ENCODE measurements at regions not wholly inside any gene's neighbourhood (a gene's known extent, or its start where the extent isn't known, plus 50 kb on each side); places are given as distances from the start of the nearest gene placed in this dataset.

DNA sequence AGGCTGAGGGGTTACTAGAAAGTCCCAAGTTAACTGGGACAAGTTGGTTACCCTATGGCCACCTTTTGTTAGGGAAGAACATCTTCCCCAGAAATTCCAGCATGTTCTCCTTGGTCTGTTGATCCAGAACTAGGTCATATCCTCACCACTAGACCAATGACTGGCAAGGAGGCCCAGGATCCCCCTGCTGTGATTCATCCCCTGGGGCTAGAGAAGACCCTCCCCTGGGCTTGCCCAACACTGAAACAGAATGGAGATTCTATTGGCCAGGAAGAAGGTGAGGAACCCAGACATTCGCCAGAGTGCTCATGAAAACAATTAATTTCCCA lies 90.1 kb upstream of the SIM2 start:
- Histone ChIP-seq H3K36me3 (ENCODE audit: control insufficient read depth in 2 of 2, insufficient read depth in 1 of 2, low read length in 2 of 2) (no peaks in the 10 kb centered on the region), H3K4me1 (ENCODE audit: control insufficient read depth, insufficient read depth, low read length) (no peaks in the 10 kb centered on the region), H3K9me3 (ENCODE audit: control insufficient read depth, insufficient read depth, low read depth, low read length) (peaks cover 4% of the 10 kb centered on the region; the same call in 1 of the 2 replicates), H3K27ac (ENCODE audit: extremely low read depth, low read depth, low read length) (no peak overlapping the region), H3K4me3 (ENCODE audit: low read depth, low read length) (no peak overlapping the region)
- CTCF ChIA-PET = interaction anchor here (0.6 to 6.5 kb wide), 2 partner anchors 22 to 98 kb away, joined by 3 to 29 read pairs; no protein-coding TSS in a partner anchor
- TF ChIP-seq PRDM1 (tag by site-specific recombination; IDR thresholded peaks at IDR 0.05) (no peak), ZNF16 (tag by site-specific recombination; IDR thresholded peaks at IDR 0.05; ENCODE audit: low read depth) (no peak), ZBTB21 (tag by site-specific recombination; IDR thresholded peaks at IDR 0.05) (no peak), ZNF37A (tag by site-specific recombination; IDR thresholded peaks at IDR 0.05) (no peak), SP7 (tag by site-specific recombination; IDR thresholded peaks at IDR 0.05) (no peak), ZNF776 (tag by site-specific recombination; IDR thresholded peaks at IDR 0.05; ENCODE audit: borderline replicate concordance) (no peak), ZNF707 (tag by site-specific recombination; IDR thresholded peaks at IDR 0.05) (no peak), ZNF146 (tag by site-specific recombination; IDR thresholded peaks at IDR 0.05) (no peak), MZF1 (tag by site-specific recombination; IDR thresholded peaks at IDR 0.05; ENCODE audit: borderline replicate concordance) (no peak), ZNF621 (tag by site-specific recombination; IDR thresholded peaks at IDR 0.05) (no peak), ZBTB8A (tag by site-specific recombination; IDR thresholded peaks at IDR 0.05) (no peak)
- TF ChIP-seq, protein P1, sequence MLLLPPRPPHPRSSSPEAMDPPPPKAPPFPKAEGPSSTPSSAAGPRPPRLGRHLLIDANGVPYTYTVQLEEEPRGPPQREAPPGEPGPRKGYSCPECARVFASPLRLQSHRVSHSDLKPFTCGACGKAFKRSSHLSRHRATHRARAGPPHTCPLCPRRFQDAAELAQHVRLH (tag by site-specific recombination; IDR thresholded peaks at IDR 0.05) = no peak
- TF ChIP-seq, protein P2, sequence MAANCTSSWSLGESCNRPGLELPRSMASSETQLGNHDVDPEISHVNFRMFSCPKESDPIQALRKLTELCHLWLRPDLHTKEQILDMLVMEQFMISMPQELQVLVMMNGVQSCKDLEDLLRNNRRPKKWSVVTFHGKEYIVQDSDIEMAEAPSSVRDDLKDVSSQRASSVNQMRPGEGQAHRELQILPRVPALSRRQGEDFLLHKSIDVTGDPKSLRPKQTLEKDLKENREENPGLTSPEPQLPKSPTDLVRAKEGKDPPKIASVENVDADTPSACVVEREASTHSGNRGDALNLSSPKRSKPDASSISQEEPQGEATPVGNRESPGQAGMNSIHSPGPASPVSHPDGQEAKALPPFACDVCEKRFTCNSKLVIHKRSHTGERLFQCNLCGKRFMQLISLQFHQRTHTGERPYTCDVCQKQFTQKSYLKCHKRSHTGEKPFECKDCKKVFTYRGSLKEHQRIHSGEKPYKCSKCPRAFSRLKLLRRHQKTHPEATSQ (tag by site-specific recombination; IDR thresholded peaks at IDR 0.05) = no peak
- TF ChIP-seq, protein P3, sequence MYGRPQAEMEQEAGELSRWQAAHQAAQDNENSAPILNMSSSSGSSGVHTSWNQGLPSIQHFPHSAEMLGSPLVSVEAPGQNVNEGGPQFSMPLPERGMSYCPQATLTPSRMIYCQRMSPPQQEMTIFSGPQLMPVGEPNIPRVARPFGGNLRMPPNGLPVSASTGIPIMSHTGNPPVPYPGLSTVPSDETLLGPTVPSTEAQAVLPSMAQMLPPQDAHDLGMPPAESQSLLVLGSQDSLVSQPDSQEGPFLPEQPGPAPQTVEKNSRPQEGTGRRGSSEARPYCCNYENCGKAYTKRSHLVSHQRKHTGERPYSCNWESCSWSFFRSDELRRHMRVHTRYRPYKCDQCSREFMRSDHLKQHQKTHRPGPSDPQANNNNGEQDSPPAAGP (tag by site-specific recombination; IDR thresholded peaks at IDR 0.05) = no peak
- TF ChIP-seq, protein P4, sequence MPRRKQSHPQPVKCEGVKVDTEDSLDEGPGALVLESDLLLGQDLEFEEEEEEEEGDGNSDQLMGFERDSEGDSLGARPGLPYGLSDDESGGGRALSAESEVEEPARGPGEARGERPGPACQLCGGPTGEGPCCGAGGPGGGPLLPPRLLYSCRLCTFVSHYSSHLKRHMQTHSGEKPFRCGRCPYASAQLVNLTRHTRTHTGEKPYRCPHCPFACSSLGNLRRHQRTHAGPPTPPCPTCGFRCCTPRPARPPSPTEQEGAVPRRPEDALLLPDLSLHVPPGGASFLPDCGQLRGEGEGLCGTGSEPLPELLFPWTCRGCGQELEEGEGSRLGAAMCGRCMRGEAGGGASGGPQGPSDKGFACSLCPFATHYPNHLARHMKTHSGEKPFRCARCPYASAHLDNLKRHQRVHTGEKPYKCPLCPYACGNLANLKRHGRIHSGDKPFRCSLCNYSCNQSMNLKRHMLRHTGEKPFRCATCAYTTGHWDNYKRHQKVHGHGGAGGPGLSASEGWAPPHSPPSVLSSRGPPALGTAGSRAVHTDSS (tag by site-specific recombination; IDR thresholded peaks at IDR 0.05) = no peak
- POLR2A ChIA-PET = no interaction called here

DNA sequence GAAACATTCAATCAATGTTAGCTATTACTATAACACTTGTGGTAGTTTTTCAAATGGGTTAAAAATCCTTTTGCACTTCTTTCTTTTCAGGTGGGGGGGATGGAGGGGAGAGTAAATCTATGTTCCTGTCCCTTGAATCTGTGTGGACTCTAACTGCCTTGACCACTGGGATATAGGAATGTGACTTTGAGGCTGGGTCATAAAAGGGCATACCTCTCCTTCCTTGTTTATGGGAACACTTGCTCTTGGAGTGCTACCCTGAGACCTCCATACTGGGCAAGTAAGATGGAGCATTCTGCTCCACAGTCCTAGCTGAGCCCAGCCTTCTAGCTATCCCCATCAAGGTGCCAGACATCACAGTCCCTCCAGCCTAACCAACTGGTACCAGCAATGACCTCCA lies 89.3 kb upstream of the SIM2 start:
- Histone ChIP-seq H3K36me3 (ENCODE audit: control insufficient read depth in 2 of 2, insufficient read depth in 1 of 2, low read length in 2 of 2) (no peaks in the 10 kb centered on the region), H3K4me3 (ENCODE audit: low read depth, low read length) (no peak overlapping the region), H3K9me3 (ENCODE audit: control insufficient read depth, insufficient read depth, low read depth, low read length) (peaks cover 4% of the 10 kb centered on the region; the same call in 1 of the 2 replicates), H3K27ac (ENCODE audit: extremely low read depth, low read depth, low read length) (no peak overlapping the region), H3K4me1 (ENCODE audit: control insufficient read depth, insufficient read depth, low read length) (no peaks in the 10 kb centered on the region)
- ChIA-PET POLR2A (no interaction called here), CTCF (interaction anchor here (0.6 to 6.5 kb wide), 2 partner anchors 21 to 193 kb away, joined by 3 to 29 read pairs; no protein-coding TSS in a partner anchor)
- TF ChIP-seq ZNF350 (tag by site-specific recombination; IDR thresholded peaks at IDR 0.05) (peak; percentile 97), ZNF837 (tag by site-specific recombination; IDR thresholded peaks at IDR 0.05) (no peak), ZNF626 (tag by site-specific recombination; IDR thresholded peaks at IDR 0.05) (no peak), HOXA7 (CRISPR knock-in tag; IDR thresholded peaks at IDR 0.05; ENCODE audit: borderline replicate concordance) (no peak)

DNA sequence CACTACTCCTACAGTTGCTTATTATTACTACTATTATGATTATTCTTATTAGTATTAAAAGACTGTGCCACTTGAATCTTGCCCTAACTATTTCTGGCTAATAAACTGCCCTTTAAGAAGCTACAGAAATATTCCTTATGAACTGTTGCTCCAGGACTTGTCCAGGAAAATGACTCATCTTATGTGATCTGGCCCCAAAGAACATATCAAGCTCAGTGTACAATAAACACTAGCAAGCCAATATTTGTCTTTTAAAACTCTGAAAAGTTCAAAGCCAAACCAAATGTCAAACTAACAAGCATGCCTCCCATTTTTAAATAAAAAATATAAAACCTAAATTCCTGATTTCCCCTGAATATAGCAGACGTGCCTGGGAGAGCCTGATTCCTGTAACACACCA lies 88.7 kb upstream of the SIM2 start:
- ChIA-PET CTCF (interaction anchor here (0.5 to 6.5 kb wide), 5 partner anchors 14 to 274 kb away, joined by 3 to 29 read pairs (median 3); no protein-coding TSS in a partner anchor), POLR2A (no interaction called here)
- H3K4me1 ChIP-seq (ENCODE audit: control insufficient read depth, insufficient read depth, low read length) = no peaks in the 10 kb centered on the region
- peaks cover 4% of the 10 kb centered on the region; the same call in 1 of the 2 replicates for H3K9me3 ChIP-seq (ENCODE audit: control insufficient read depth, insufficient read depth, low read depth, low read length)
- no peak overlapping the region for H3K4me3 ChIP-seq (ENCODE audit: low read depth, low read length)
- H3K36me3 ChIP-seq (ENCODE audit: control insufficient read depth in 2 of 2, insufficient read depth in 1 of 2, low read length in 2 of 2) = no peaks in the 10 kb centered on the region
- no peak overlapping the region for H3K27ac ChIP-seq (ENCODE audit: extremely low read depth, low read depth, low read length)
- no peak for TF ChIP-seq ZNF335 (tag by site-specific recombination; conservative IDR thresholded peaks at IDR 0.05)
- TF ChIP-seq, protein P5, sequence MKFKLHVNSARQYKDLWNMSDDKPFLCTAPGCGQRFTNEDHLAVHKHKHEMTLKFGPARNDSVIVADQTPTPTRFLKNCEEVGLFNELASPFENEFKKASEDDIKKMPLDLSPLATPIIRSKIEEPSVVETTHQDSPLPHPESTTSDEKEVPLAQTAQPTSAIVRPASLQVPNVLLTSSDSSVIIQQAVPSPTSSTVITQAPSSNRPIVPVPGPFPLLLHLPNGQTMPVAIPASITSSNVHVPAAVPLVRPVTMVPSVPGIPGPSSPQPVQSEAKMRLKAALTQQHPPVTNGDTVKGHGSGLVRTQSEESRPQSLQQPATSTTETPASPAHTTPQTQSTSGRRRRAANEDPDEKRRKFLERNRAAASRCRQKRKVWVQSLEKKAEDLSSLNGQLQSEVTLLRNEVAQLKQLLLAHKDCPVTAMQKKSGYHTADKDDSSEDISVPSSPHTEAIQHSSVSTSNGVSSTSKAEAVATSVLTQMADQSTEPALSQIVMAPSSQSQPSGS (tag by site-specific recombination; IDR thresholded peaks at IDR 0.05; ENCODE audit: low read depth) = no peak
- no peak for TF ChIP-seq ZNF544 (tag by site-specific recombination; IDR thresholded peaks at IDR 0.05)
- TF ChIP-seq, protein P6, sequence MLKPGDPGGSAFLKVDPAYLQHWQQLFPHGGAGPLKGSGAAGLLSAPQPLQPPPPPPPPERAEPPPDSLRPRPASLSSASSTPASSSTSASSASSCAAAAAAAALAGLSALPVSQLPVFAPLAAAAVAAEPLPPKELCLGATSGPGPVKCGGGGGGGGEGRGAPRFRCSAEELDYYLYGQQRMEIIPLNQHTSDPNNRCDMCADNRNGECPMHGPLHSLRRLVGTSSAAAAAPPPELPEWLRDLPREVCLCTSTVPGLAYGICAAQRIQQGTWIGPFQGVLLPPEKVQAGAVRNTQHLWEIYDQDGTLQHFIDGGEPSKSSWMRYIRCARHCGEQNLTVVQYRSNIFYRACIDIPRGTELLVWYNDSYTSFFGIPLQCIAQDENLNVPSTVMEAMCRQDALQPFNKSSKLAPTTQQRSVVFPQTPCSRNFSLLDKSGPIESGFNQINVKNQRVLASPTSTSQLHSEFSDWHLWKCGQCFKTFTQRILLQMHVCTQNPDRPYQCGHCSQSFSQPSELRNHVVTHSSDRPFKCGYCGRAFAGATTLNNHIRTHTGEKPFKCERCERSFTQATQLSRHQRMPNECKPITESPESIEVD (tag by site-specific recombination; IDR thresholded peaks at IDR 0.05) = no peak
- TF ChIP-seq HOXA7 (CRISPR knock-in tag; IDR thresholded peaks at IDR 0.05; ENCODE audit: borderline replicate concordance) = no peak
- no peak for TF ChIP-seq ZNF529 (tag by site-specific recombination; IDR thresholded peaks at IDR 0.05; ENCODE audit: insufficient replicate concordance)
- no peak for TF ChIP-seq IKZF3 (tag by site-specific recombination; IDR thresholded peaks at IDR 0.05)
- no peak for TF ChIP-seq BCL11A (tag by site-specific recombination; IDR thresholded peaks at IDR 0.05; ENCODE audit: low read depth)

All from HEK293 (cell line).